Fibroblast of skin of left biceps (primary cell): ENCODE measurements at regions not wholly inside any gene's neighbourhood (a gene's known extent, or its start where the extent isn't known, plus 50 kb on each side); places are given as distances from the start of the nearest gene placed in this dataset.

Experiments used
- DNase-seq, 2 experiments: peaks; one replicate each; pipeline ENCODE4 v3.0.0-alpha.2; 2013; ENCODE audit warnings: low read depth in 2 of 2

- no peak for DNase-seq
Observed at GRCh38 chr18:51921862-51922261, 418.1 kb upstream of the DCC start.

DNA sequence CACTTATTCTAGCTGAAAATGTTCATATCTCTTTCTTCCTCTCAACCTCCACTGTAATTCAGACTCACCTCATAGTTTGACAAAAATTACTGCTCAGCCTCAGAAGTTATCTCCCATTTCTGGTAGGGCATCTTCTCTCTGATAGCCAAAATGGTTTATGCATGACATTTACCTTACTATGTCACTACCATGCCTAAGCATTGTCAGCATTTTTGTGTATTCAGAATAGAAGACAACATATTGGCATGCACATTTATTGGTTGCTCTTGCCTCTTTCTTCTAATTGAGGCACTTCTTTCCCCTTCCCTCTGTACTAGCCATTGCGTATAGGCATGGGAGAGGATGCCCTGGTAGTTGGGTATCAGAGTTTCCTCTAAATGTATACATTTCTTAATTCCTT lies 406.1 kb upstream of the DCC start:
- DNase-seq, result no peak

- DNase-seq, result no peak
Observed at GRCh38 chr18:51936115-51936514, 403.9 kb upstream of the DCC start.

DNA sequence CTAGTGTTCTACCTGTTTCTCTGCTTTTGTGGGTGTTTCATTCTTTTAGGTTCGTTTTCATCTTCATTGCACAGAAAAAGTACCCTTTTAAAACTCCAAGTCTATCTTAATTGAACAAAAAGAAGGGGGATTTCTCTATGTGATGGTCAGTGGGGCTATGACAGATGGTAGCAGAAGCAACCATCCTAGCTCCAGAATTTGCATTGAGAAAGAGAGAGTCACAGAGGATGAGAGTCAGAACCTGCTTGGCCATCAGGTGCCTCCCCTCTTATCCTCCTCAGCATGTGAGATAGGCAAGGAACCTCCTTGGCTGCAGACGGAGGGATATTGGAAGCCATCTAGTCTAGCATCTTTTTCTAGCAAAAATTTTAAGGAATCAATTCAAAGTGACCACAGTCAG lies 398.0 kb upstream of the DCC start:
- no peak for DNase-seq

- DNase-seq, result no peak
Observed at GRCh38 chr18:51943281-51943680, 396.7 kb upstream of the DCC start.

- DNase-seq, result no peak
Observed at GRCh38 chr18:51946946-51947345, 393.1 kb upstream of the DCC start.

- DNase-seq, result no peak
Observed at GRCh38 chr18:51952844-51953243, 387.2 kb upstream of the DCC start.

DNA sequence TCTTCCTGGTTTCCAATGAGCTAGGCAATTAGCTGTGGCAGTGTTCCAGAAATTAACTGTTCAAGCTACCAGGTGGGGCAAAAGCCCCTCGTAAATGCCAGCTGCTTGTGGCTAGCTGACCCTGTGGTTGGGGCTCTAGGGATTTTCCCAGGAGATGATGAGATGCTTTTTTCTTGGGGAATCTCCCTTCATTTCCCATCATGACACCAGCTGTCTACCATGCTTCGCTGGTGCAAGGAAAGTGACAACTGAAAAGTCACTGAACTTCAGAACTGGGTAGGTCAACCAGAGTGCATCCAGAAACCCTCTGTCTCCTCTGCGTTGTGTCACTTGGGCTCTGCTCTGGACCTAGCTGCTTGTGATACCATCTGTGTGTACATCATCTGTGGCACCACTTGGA lies 386.5 kb upstream of the DCC start:
- no peak for DNase-seq

GRCh38 chr18:51955136-51955535 lies 384.9 kb upstream of the DCC start:
- no peak for DNase-seq

DNA sequence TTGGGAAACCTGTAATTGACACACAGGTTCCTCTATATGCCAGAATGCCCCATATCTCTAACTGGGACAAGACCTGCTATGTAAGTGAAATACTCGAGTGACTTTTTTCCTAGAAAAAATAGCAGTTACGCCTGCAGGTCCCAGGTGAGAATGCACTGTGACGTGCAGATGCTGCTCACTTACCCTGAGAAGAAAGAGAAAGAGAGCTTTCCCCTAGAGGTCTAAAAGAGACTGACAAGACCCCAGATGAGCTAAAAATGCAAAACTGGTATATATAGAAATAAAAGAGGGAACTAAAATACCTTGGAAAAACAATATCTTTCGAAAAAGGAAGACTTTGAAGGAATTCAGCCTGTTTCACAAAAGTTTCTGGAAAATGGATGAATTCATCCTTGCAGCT lies 383.0 kb upstream of the DCC start:
- no peak for DNase-seq

DNA sequence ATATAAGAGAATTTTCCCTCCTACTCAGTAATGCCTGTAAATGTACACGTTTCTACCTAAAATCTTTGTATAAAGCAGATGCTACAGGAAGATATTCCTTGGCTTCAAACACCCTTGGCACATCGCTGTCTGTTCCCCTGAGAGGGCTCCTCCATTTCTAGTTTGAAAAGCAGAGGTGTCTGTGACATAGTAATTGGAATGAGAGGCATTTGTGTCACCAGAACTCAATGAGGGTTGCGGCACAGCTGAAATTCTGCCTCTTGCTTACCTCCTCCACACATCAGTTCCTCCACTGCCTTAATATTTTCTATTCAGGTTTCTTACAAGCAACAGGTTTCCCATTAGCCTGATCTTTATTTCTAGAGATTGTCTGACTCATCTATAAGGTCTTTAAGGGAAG lies 359.9 kb upstream of the DCC start:
- no peak for DNase-seq

- DNase-seq, result no peak
Observed at GRCh38 chr18:51988277-51988676, 351.7 kb upstream of the DCC start.

- no peak for DNase-seq
Observed at GRCh38 chr18:51997129-51997528, 342.9 kb upstream of the DCC start.

GRCh38 chr18:51998066-51998465 lies 341.9 kb upstream of the DCC start:
- DNase-seq, result no peak

DNA sequence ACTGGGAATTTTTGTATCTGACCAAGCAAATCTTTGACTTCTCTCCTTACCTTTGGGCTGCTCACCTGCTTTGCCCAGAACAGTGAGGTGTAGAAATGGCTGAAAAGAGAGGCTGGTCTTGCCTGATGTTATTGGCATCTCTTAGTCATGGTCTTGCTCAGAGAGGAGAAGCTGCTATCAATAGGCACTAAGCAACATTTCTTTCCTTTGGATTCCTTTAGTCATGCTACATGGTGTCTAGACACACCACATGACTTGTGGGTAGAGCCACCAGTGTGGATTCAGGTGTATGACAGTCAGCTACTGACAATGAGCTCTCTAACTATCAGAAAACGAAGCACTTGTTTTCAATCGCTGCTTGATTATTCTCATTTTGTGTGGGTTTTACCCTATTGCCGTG lies 341.3 kb upstream of the DCC start:
- DNase-seq, result no peak

- no peak for DNase-seq
Observed at GRCh38 chr18:51999351-51999750, 340.6 kb upstream of the DCC start.

- DNase-seq, result no peak
Observed at GRCh38 chr18:52000435-52000834, 339.6 kb upstream of the DCC start.

GRCh38 chr18:52001106-52001505 lies 338.9 kb upstream of the DCC start:
- no peak for DNase-seq

- no peak for DNase-seq
Observed at GRCh38 chr18:52002600-52002999, 337.4 kb upstream of the DCC start.

GRCh38 chr18:52007105-52007504 lies 332.9 kb upstream of the DCC start:
- no peak for DNase-seq

- DNase-seq, result no peak
Observed at GRCh38 chr18:52008330-52008729, 331.7 kb upstream of the DCC start.

- DNase-seq, result no peak
Observed at GRCh38 chr18:52008736-52009135, 331.3 kb upstream of the DCC start.

GRCh38 chr18:52009958-52010357 lies 330.0 kb upstream of the DCC start:
- DNase-seq, result no peak

- DNase-seq, result no peak
Observed at GRCh38 chr18:52045946-52046675, 293.9 kb upstream of the DCC start.
